GM19395 (cell line): ENCODE measurements at regions not wholly inside any gene's neighbourhood (a gene's known extent, or its start where the extent isn't known, plus 50 kb on each side); places are given as distances from the start of the nearest gene placed in this dataset.

ENCODE experiments used
- ATAC-seq: cut with Tn5 transposase; IDR thresholded peaks from one replicate; pipeline ENCODE4 v1.9.1; 2021; ENCODE audit warnings: mild to moderate bottlenecking, moderate library complexity; ENCODE audit not compliant: unreplicated experiment

DNA sequence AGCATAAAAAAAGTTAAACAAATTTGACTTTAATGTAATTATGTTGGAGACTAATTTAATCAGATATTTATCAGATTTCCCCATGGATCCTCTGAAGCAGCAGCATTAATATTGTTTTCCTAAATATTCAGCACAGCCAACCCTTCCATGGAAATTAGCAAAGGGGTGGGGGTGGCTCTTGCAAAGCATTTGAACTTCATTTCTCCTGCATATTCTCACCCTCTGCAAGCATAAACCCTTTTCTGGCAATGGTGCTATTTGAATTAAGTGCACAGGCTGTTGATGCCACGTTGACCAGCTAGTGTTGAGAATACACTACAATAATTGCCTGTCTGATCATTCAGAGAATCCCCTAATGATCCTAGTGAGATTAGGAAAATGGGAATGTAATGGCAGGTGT lies 488.1 kb upstream of the KLF12 start:
- ATAC-seq = no peak

- ATAC-seq = no peak
Measured at GRCh38 chr13:74620711-74621110, 486.5 kb upstream of the KLF12 start.

- no peak for ATAC-seq
Measured at GRCh38 chr13:74620308-74620707, 486.1 kb upstream of the KLF12 start.

DNA sequence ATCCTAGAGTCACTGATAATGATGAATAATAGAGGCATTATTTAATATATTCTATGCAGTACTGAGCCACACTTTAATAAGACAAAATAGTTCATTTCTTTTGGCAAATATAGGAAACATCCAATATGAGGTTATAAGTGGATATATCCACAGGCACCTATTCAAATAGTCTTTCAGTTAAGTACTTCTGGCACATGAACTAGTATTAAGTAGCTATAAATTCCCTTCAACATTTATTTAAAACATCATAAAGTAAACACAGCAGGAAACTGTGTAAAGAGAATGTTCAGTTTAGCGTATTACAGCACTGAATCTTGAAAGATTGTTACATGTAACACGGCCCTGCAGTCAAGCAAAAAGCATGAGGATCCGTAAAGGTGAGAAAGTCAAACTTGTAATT lies 463.3 kb upstream of the KLF12 start:
- ATAC-seq = no peak

DNA sequence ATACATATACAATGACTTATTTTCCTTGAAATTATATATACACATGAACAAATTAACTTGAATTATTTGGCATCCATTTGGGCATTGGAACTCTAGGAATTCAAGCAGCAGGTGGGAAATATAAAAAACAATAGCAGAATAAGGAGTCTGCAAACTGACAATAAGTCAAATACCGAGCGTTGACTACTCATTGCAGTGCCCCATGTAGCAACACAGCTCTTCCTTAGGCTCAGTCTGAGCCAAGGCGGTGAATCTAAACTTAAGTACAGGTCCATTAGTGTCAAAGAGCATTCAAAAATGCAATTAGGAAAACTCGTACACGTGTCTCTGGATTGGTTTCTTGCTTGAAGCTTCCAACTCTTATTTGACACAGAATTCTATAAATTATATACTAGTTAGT lies 462.5 kb upstream of the KLF12 start:
- ATAC-seq = no peak

GRCh38 chr13:74593688-74594087 lies 459.5 kb upstream of the KLF12 start:
- ATAC-seq = no peak

DNA sequence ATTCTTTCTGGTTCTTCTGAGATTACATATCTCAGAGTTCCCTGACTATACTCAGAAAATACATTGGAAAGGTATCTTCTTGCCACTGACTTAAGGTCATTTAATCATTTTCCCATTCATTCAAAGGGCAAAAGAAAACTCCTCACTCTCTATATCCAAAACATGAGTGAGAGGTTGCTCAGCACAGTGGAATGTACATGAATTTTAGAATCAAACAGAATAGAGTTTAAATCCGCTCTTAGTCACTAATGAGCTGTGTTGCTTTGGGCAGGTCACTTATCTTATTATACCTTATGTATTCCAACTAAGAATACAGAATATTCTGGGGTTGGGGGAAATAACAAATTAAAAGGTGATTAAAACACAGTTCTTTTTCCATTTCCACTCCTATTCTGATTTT lies 452.6 kb upstream of the KLF12 start:
- no peak for ATAC-seq

- no peak for ATAC-seq
Measured at GRCh38 chr13:74576420-74576819, 442.2 kb upstream of the KLF12 start.

DNA sequence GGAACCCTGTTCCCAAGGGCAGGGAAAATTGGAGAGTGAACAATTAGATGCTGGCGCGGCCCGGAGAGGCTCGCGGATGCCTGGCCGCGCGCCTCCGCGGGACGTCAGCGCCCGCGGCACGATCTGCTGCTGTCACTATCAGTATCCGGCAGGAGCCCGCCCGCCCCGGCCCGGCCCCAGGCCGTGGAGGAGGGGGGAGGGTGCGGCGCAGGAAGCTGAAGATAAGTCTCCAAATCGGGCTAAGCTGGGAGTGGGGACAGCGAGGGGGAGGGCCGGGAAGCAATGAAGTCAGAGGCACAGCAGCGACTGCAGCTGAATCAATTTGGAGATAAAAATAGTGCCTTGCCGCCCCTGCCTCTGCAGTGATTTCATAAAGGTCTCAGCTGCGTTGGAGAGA lies 441.5 kb upstream of the KLF12 start:
- ATAC-seq = peak; percentile 61

- peak; percentile 16 for ATAC-seq
Measured at GRCh38 chr13:74574964-74575728, 440.9 kb upstream of the KLF12 start.

GRCh38 chr13:74573654-74574053 lies 439.4 kb upstream of the KLF12 start:
- ATAC-seq = no peak

GRCh38 chr13:74571811-74572210 lies 437.6 kb upstream of the KLF12 start:
- ATAC-seq = no peak

DNA sequence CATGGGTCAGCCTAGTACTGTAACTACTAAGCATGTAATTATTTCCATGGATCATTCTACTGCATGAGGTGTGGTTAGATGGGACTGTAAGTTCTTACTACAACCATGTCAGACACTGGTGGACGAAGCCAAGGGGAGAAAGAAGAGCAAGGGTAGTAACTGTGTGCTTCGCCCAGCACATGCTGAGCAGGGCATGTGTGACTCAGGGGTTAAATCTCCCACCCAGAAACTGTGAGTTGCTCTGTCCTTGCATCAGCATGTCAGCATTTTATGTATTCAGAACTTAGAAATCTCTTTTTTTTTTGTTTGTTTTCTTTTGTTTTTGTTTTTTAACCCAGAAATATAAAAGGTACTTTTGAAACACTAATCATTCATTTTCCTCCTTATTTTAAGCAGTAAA lies 436.6 kb upstream of the KLF12 start:
- ATAC-seq = no peak

- no peak for ATAC-seq
Measured at GRCh38 chr13:74570046-74570445, 435.8 kb upstream of the KLF12 start.

- ATAC-seq = no peak
Measured at GRCh38 chr13:74569251-74569650, 435.0 kb upstream of the KLF12 start.

DNA sequence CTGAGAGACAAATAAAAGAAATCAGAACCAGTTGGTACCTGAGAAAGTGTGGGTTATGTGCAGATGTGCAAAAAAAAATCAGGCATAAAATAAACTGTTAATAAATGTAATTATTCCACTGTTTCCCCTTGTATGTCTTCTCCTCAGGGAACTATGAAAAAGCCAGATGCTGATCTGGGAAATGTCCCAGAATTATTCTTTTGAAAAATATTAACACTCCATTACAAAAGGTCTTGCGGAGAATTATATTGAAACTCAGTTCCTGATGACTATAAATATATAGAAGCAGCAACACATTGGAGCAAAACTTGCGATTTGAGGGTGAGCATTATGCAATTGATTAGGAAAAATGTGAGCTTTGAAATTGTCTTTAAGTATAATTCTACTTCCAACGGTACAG lies 433.3 kb upstream of the KLF12 start:
- no peak for ATAC-seq

DNA sequence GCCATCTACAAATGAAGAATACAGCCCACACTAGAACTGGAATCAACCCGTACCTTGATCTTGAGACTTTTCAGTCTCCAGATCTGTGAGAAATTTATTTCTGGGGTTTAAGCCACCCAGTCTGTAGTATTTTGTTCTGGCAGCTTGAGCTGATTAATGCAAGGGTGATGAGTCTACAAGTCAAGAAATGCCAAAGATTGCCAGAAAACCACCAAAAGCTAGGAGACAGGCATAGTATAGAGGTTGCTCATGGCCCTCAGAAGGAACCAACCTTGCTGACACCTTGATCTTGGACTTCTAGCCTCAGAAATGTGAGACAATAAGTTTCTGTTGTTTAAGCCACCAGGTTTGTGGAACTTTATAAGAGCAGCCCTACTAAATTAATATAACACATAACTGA lies 428.2 kb upstream of the KLF12 start:
- no peak for ATAC-seq

DNA sequence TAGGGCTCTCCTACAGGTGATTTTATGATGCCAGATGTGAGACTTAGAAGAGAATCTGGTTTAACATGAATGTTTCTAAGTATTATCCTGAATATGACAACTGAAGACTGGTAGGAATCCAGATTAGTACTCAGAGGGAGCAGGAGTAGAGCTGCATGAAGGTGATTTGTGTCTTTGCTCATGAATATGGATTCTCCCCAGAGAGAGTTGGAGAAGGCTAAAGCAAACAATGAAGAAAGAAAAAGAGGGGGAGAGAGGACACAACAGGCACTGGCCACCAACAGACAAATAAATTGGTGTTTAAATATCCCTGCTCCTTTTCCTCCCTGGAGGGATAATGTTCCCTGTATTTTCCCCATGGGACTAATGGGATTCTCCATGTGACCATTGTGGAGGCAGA lies 427.0 kb upstream of the KLF12 start:
- no peak for ATAC-seq

DNA sequence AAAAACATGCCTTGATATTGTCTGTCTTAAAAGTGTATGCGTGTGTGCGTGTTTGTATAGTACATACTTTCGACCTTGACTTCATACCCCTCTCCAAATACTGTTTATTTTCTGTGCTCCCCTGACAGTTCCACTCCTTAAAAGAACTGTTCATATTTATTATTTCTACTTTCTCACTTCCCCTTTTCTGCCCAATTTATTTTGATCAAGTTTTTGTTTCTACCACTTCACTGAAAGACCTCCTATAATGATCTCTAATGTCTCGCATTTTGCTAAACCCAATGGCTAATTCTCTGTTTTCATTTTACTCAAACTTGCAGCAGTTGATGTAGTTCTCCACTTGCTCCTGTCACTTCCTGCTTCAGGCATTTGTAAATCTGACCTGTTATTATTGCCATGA lies 426.1 kb upstream of the KLF12 start:
- peak; percentile 87 for ATAC-seq

- no peak for ATAC-seq
Measured at GRCh38 chr13:74557870-74558269, 423.7 kb upstream of the KLF12 start.

- ATAC-seq = no peak
Measured at GRCh38 chr13:74555651-74556420, 421.6 kb upstream of the KLF12 start.

- no peak for ATAC-seq
Measured at GRCh38 chr13:74555276-74555625, 421.0 kb upstream of the KLF12 start.
